Vagina (tissue), 2 donors: ENCODE measurements at regions not wholly inside any gene's neighbourhood (a gene's known extent, or its start where the extent isn't known, plus 50 kb on each side); places are given as distances from the start of the nearest gene placed in this dataset. TPM values are rescaled to one million over a fixed set of nuclear protein-coding genes. Genes with fewer than 3 reads are reported as not detected.

Experiments used
- DNase-seq, 2 donors: peaks; one replicate each; pipeline ENCODE4 v3.0.0-alpha.2; 2017; ENCODE audit errors: extremely low spot score in 2 of 2
- H3K27ac ChIP-seq: fragments of 200-600 bp; sonication (generic); one replicate; pipeline ENCODE4 v1.5.1; 2019
- H3K27me3 ChIP-seq: fragments of 200-600 bp; sonication (generic); one replicate; pipeline ENCODE4 v1.5.1; 2019
- H3K36me3 ChIP-seq, 2 donors: fragments of 200-600 bp; sonication (generic); one replicate each; pipeline ENCODE4 v1.5.1; 2017 to 2019
- H3K4me1 ChIP-seq: fragments of 200-600 bp; sonication (generic); one replicate; pipeline ENCODE4 v1.5.1; 2019
- H3K4me3 ChIP-seq, 2 donors: fragments of 200-600 bp; sonication (generic); 1 replicate in 1 of 2; 2 replicates in 1 of 2; pipeline ENCODE4 v1.5.1; 2016 to 2019
- H3K9me3 ChIP-seq: fragments of 200-600 bp; sonication (generic); one replicate; pipeline ENCODE4 v1.5.1; 2019
- CTCF ChIP-seq, 3 experiments: fragments of 450-650 bp in 2 of 3; fragments of 200-600 bp in 1 of 3; sonication (generic) in 1 of 3; IDR thresholded peaks; one replicate each; pipeline ENCODE4 v1.5.1; 2017 to 2019; ENCODE audit warnings: antibody characterized with exemption in 3 of 3, mild to moderate bottlenecking in 2 of 3, moderate library complexity in 2 of 3
- POLR2A ChIP-seq, 2 donors: fragments of 450-650 bp; IDR thresholded peaks; one replicate each; pipeline ENCODE4 v1.6.1; 2017; ENCODE audit warnings: antibody characterized with exemption in 2 of 2, mild to moderate bottlenecking in 2 of 2, moderate library complexity in 2 of 2
- POLR2AphosphoS5 ChIP-seq, 2 donors: sonication (generic); formaldehyde crosslinking; IDR thresholded peaks; one replicate each; pipeline ENCODE4 v1.9.0; 2017; ENCODE audit warnings: antibody characterized with exemption in 2 of 2, mild to moderate bottlenecking in 2 of 2, low read depth in 1 of 2; ENCODE audit not compliant: insufficient read depth in 1 of 2
- intact Hi-C: fragments of 100-400 bp; cut with DNase I; formaldehyde crosslinking; loops from one replicate; pipeline ENCODE4 v1.15.1; 2023
- small RNA-seq: library from RNA; depleted of rRNA; stranded (forward); fragments of <200 nt; gene quantifications from one replicate; pipeline ENCODE3, GENCODE V24; 2016

- Histone ChIP-seq H3K27me3 (no peaks in the 10 kb centered on the region), H3K36me3 (no peaks in the 10 kb centered on the region), H3K4me1 (no peaks in the 10 kb centered on the region), H3K9me3 (no peaks in the 10 kb centered on the region), H3K4me3 (no peak overlapping the region), H3K27ac (no peak overlapping the region)
- intact Hi-C loops: no loop called here
- TF ChIP-seq CTCF (IDR thresholded peaks at IDR 0.05): no peak
- no peak for TF ChIP-seq POLR2AphosphoS5 (IDR thresholded peaks at IDR 0.05; ENCODE audit: insufficient read depth in 1 of 2, low read depth in 1 of 2)
- TF ChIP-seq POLR2A (IDR thresholded peaks at IDR 0.05): no peak
- no peak for DNase-seq
These were observed 61.5 kb upstream of the PTBP2 start for GRCh38 chr1:96660051-96660450.

GRCh38 chr1:96660503-96660902 lies 61.1 kb upstream of the PTBP2 start:
- intact Hi-C loops: no loop called here
- H3K27me3 ChIP-seq: no peaks in the 10 kb centered on the region
- no peak for DNase-seq
- H3K9me3 ChIP-seq: no peaks in the 10 kb centered on the region
- H3K27ac ChIP-seq: no peak overlapping the region
- H3K4me3 ChIP-seq: no peak overlapping the region
- H3K36me3 ChIP-seq: no peaks in the 10 kb centered on the region
- TF ChIP-seq POLR2AphosphoS5 (IDR thresholded peaks at IDR 0.05; ENCODE audit: insufficient read depth in 1 of 2, low read depth in 1 of 2) (no peak), CTCF (IDR thresholded peaks at IDR 0.05) (no peak), POLR2A (IDR thresholded peaks at IDR 0.05) (no peak)
- no peaks in the 10 kb centered on the region for H3K4me1 ChIP-seq

Small RNAs in the stretch of these regions (small RNA-seq; reads per million reads assigned to genes)
- gene RNU1-130P: not detected
